Activated CD8-positive, alpha-beta T cell treated with anti-CD3 and anti-CD28 coated beads for 36 hours (primary cell): ENCODE measurements at regions not wholly inside any gene's neighbourhood (a gene's known extent, or its start where the extent isn't known, plus 50 kb on each side); places are given as distances from the start of the nearest gene placed in this dataset.
"Not testable (repeated sequence)": the region's sequence is repeated elsewhere in the genome, so short reads cannot be mapped to it uniquely, and the experiment has no call there.

Source experiments
- ATAC-seq: fragments of 200-7000 bp; cut with Tn5 transposase; one replicate; pipeline ENCODE4 v1.10.0; 2021; ENCODE audit warnings: mild to moderate bottlenecking, moderate library complexity
- CTCF ChIA-PET: fragments of 350-600 bp; sonication (Branson Sonifier 250); formaldehyde crosslinking; loops from one replicate; lab custom pipeline; 2021; ENCODE audit warnings: antibody characterized with exemption; lab: Charles Lee
- POLR2A ChIA-PET: fragments of 350-600 bp; sonication (Branson Sonifier 250); formaldehyde crosslinking; loops from one replicate; lab custom pipeline; 2021; ENCODE audit warnings: antibody characterized with exemption; lab: Charles Lee
- DNase-seq: peaks from one replicate; pipeline ENCODE4 v3.0.0-alpha.2; 2020
- H3K27ac Mint-ChIP-seq: one replicate; pipeline ENCODE4 v1.8.0; 2021; ENCODE audit warnings: mild to moderate bottlenecking, mixed read lengths
- H3K27me3 Mint-ChIP-seq: one replicate; pipeline ENCODE4 v1.8.0; 2021; ENCODE audit warnings: mixed read lengths
- H3K36me3 Mint-ChIP-seq: one replicate; pipeline ENCODE4 v1.8.0; 2021; ENCODE audit warnings: low read depth, mixed read lengths
- H3K4me1 Mint-ChIP-seq: one replicate; pipeline ENCODE4 v1.8.0; 2021; ENCODE audit warnings: low read depth, mixed read lengths
- H3K4me3 Mint-ChIP-seq: one replicate; pipeline ENCODE4 v1.8.0; 2021; ENCODE audit warnings: mild to moderate bottlenecking, moderate library complexity, mixed read lengths
- H3K9me3 Mint-ChIP-seq: one replicate; pipeline ENCODE4 v1.8.0; 2021; ENCODE audit warnings: mixed read lengths
- intact Hi-C: fragments of 100-400 bp; cut with micrococcal nuclease; formaldehyde crosslinking; loops from one replicate; pipeline ENCODE4 v1.10.0; 2022
- TF ChIP-seq, protein P1 (sequence below): fragments of 200-600 bp; IDR thresholded peaks from one replicate; pipeline ENCODE4 v1.8.0; 2022; ENCODE audit warnings: antibody characterized with exemption, mild to moderate bottlenecking

DNA sequence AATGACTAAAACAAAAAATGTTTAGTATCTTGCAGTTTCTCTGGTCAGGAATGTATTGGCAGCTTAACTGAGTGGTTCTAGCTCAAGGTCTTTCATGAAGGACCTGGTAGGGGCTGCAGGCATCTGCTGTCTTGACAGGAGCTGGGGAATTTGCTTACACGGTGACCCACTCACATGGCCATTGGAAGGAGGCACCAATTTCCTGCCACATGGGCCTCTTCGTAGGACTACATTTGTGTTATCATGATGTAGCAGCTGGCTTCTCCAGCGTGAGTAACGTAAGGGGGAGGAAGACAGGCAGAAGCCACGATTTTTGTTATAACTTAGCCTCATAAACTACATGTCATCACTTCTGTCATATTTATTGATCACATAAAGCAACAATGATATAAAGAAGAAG is 376.3 kb downstream of the AMY1C start:
- Mint-ChIP-seq H3K36me3 (no peaks in the 10 kb centered on the region), H3K9me3 (peaks cover 2% of the 10 kb centered on the region), H3K27ac (no peak overlapping the region), H3K27me3 (no peaks in the 10 kb centered on the region), H3K4me1 (no peaks in the 10 kb centered on the region), H3K4me3 (no peak overlapping the region)
- POLR2A ChIA-PET, result no interaction called here
- TF ChIP-seq, protein P1, sequence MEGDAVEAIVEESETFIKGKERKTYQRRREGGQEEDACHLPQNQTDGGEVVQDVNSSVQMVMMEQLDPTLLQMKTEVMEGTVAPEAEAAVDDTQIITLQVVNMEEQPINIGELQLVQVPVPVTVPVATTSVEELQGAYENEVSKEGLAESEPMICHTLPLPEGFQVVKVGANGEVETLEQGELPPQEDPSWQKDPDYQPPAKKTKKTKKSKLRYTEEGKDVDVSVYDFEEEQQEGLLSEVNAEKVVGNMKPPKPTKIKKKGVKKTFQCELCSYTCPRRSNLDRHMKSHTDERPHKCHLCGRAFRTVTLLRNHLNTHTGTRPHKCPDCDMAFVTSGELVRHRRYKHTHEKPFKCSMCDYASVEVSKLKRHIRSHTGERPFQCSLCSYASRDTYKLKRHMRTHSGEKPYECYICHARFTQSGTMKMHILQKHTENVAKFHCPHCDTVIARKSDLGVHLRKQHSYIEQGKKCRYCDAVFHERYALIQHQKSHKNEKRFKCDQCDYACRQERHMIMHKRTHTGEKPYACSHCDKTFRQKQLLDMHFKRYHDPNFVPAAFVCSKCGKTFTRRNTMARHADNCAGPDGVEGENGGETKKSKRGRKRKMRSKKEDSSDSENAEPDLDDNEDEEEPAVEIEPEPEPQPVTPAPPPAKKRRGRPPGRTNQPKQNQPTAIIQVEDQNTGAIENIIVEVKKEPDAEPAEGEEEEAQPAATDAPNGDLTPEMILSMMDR, result no peak
- DNase-seq (no peak), ATAC-seq (no peak)
- intact Hi-C loops, result no loop called here
- CTCF ChIA-PET, result no interaction called here

DNA sequence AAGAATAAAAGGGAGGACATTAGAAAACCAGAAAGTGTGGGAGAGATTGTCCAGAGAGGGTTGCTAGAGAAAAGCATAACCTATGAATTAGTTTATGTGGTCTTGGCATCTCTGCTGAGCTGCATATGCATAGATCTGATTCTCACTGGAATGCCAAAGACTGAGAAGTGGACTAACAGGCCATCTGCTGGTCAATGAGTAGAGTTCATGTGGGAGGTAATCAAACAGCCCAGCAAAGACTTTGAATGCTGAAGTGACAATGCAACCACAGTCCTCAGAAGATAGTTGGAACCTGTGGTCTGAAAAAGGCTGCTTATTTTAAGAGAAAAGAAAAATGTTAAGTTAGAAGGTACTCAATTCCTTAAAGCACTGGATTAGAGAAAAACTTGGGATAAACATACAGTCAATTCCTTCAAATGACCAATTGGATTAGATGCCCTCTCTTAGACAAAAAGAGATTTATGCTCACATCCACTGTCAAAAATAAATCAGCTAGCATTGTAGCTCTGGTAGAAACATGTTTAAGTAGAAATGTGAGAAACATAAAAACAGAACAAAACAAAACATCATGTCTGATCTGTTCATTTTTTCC is 382.8 kb downstream of the AMY1C start:
- TF ChIP-seq, protein P1, result no peak
- Mint-ChIP-seq H3K36me3 (no peaks in the 10 kb centered on the region), H3K4me3 (no peak overlapping the region), H3K27ac (no peak overlapping the region), H3K9me3 (peaks cover 3% of the 10 kb centered on the region), H3K4me1 (no peaks in the 10 kb centered on the region), H3K27me3 (no peaks in the 10 kb centered on the region)
- CTCF ChIA-PET, result no interaction called here
- no peak for ATAC-seq
- POLR2A ChIA-PET, result no interaction called here
- intact Hi-C loops, result no loop called here
- no peak for DNase-seq

DNA sequence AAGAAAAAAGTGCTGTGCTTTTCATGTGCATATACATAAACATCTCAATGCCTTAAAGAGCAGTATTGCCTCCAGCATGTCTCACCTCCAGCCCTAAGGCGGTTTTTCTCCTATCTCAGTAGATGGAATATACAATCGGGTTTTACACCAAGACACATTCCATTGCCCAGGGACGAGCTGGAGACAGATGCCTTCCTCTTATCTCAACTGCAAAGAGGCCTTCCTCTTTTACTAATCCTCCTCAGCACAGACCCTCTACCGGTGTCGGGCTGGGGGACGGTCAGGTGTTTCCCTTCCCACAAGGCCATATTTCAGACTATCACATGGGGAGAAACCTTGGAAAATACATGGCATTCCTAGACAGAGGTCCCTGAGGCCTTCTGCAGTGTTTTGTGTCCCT is 385.3 kb downstream of the AMY1C start:
- H3K4me1 Mint-ChIP-seq, H3K36me3 Mint-ChIP-seq, CTCF ChIA-PET, DNase-seq, H3K27me3 Mint-ChIP-seq, H3K4me3 Mint-ChIP-seq, intact Hi-C loops, POLR2A ChIA-PET, ATAC-seq, H3K27ac Mint-ChIP-seq: not testable (repeated sequence)
- peaks cover 11% of the 10 kb centered on the region for H3K9me3 Mint-ChIP-seq

DNA sequence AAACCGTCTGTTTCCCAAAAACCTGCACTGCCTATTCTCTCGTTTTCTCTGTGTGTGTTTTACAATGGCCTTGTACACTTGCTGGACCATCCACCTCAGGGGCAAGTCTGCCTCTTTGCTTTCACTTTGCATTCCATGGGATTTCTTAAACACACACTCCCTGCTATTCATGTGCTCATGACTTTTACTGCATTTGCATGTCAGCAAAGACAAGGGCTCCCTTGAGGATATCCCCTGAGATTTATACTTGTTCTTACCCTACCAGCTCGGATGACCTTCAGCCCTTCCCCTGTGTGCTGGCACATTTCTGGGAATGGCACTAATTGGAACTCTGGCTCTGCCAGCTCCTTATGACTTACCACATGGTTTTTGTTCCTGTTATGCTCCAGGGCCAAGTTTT is 386.9 kb downstream of the AMY1C start:
- no peak overlapping the region for H3K27ac Mint-ChIP-seq
- CTCF ChIA-PET, result no interaction called here
- POLR2A ChIA-PET, result no interaction called here
- H3K4me1 Mint-ChIP-seq, result no peaks in the 10 kb centered on the region
- H3K36me3 Mint-ChIP-seq, result no peaks in the 10 kb centered on the region
- ATAC-seq (no peak), DNase-seq (no peak)
- intact Hi-C loops, result no loop called here
- TF ChIP-seq, protein P1, result no peak
- H3K4me3 Mint-ChIP-seq, result no peak overlapping the region
- no peaks in the 10 kb centered on the region for H3K27me3 Mint-ChIP-seq
- peaks cover 14% of the 10 kb centered on the region for H3K9me3 Mint-ChIP-seq

DNA sequence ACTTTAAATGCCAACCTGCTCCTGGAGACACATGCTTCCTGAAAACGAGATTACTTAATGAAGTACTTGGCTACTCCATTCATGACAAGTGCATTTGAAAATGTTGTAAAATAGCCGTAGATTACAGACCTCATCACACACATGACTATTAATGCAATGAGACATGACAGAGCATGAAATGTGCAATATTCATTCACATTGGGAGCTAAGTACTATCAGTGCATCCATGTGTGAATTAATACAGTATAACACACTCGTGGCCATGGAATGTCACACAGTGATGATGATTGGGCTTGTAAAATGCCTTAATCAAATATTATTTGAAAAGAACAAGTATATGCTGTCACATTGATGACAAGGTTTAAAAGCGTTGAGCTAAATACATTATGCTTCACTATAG is 407.0 kb downstream of the AMY1C start:
- DNase-seq (no peak), ATAC-seq (no peak)
- H3K4me3 Mint-ChIP-seq, result no peak overlapping the region
- H3K4me1 Mint-ChIP-seq, result no peaks in the 10 kb centered on the region
- H3K27me3 Mint-ChIP-seq, result no peaks in the 10 kb centered on the region
- TF ChIP-seq, protein P1, result no peak
- no peak overlapping the region for H3K27ac Mint-ChIP-seq
- POLR2A ChIA-PET, result no interaction called here
- CTCF ChIA-PET, result no interaction called here
- intact Hi-C loops, result no loop called here
- peaks cover 14% of the 10 kb centered on the region for H3K9me3 Mint-ChIP-seq
- no peaks in the 10 kb centered on the region for H3K36me3 Mint-ChIP-seq
